BJ (cell line): ENCODE measurements at regions not wholly inside any gene's neighbourhood (a gene's known extent, or its start where the extent isn't known, plus 50 kb on each side); places are given as distances from the start of the nearest gene placed in this dataset.

Experiments
- CTCF ChIA-PET: fragments of 350-600 bp; formaldehyde crosslinking; extraction: SDS; loops from one replicate; lab custom pipeline; 2021; ENCODE audit warnings: antibody characterized with exemption, inconsistent platforms; lab: Yijun Ruan, JAX
- POLR2A ChIA-PET: fragments of 300-600 bp; sonication (Branson Sonifier 250); formaldehyde crosslinking; extraction: SDS; loops from one replicate; lab custom pipeline; 2021; ENCODE audit warnings: antibody characterized with exemption; lab: Charles Lee
- DNase-seq: peaks from one replicate; pipeline ENCODE4 v3.0.0-alpha.2; 2011; ENCODE audit warnings: low read depth
- H3K27me3 ChIP-seq: 2 replicates; pipeline ENCODE4 v1.6.0; 2011; ENCODE audit warnings: low read length; ENCODE audit not compliant: control insufficient read depth, insufficient read depth
- H3K36me3 ChIP-seq: 2 replicates; pipeline ENCODE4 v1.5.1; 2011; ENCODE audit warnings: low read length; ENCODE audit not compliant: control insufficient read depth, insufficient read depth
- H3K4me3 ChIP-seq: 2 replicates; pipeline ENCODE4 v1.5.1; 2011; ENCODE audit warnings: low read depth, mild to moderate bottlenecking, control low read depth, low read length
- TF ChIP-seq, protein P1 (sequence below): IDR thresholded peaks from 2 replicates; pipeline ENCODE4 v1.5.1; 2011; ENCODE audit warnings: low read depth, mild to moderate bottlenecking, control low read depth, inconsistent platforms, low read length, moderate library complexity; ENCODE audit not compliant: insufficient read depth

GRCh38 chr3:44110648-44111047 is 131.0 kb upstream of the TOPAZ1 start:
- POLR2A ChIA-PET = no interaction called here
- Histone ChIP-seq H3K36me3 (peaks cover 3% of the 10 kb centered on the region), H3K4me3 (no peak overlapping the region), H3K27me3 (no peaks in the 10 kb centered on the region)
- CTCF ChIA-PET = no interaction called here
- TF ChIP-seq, protein P1, sequence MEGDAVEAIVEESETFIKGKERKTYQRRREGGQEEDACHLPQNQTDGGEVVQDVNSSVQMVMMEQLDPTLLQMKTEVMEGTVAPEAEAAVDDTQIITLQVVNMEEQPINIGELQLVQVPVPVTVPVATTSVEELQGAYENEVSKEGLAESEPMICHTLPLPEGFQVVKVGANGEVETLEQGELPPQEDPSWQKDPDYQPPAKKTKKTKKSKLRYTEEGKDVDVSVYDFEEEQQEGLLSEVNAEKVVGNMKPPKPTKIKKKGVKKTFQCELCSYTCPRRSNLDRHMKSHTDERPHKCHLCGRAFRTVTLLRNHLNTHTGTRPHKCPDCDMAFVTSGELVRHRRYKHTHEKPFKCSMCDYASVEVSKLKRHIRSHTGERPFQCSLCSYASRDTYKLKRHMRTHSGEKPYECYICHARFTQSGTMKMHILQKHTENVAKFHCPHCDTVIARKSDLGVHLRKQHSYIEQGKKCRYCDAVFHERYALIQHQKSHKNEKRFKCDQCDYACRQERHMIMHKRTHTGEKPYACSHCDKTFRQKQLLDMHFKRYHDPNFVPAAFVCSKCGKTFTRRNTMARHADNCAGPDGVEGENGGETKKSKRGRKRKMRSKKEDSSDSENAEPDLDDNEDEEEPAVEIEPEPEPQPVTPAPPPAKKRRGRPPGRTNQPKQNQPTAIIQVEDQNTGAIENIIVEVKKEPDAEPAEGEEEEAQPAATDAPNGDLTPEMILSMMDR = no peak
- DNase-seq = no peak

- TF ChIP-seq, protein P1 = no peak
- CTCF ChIA-PET = no interaction called here
- no peak overlapping the region for H3K4me3 ChIP-seq
- no peak for DNase-seq
- H3K27me3 ChIP-seq = no peaks in the 10 kb centered on the region
- POLR2A ChIA-PET = no interaction called here
- H3K36me3 ChIP-seq = peaks cover 3% of the 10 kb centered on the region
Measured at GRCh38 chr3:44111482-44111881, 130.2 kb upstream of the TOPAZ1 start.

GRCh38 chr3:44114142-44114541 is 127.5 kb upstream of the TOPAZ1 start:
- DNase-seq = no peak
- H3K27me3 ChIP-seq = no peaks in the 10 kb centered on the region
- ChIA-PET CTCF (interaction anchor here (0.7 to 2.2 kb wide), 8 partner anchors 14 to 570 kb away, joined by 3 to 9 read pairs (median 4); no protein-coding TSS in a partner anchor), POLR2A (no interaction called here)
- peaks cover 3% of the 10 kb centered on the region for H3K36me3 ChIP-seq
- TF ChIP-seq, protein P1 = peak; percentile 53
- H3K4me3 ChIP-seq = no peak overlapping the region

DNA sequence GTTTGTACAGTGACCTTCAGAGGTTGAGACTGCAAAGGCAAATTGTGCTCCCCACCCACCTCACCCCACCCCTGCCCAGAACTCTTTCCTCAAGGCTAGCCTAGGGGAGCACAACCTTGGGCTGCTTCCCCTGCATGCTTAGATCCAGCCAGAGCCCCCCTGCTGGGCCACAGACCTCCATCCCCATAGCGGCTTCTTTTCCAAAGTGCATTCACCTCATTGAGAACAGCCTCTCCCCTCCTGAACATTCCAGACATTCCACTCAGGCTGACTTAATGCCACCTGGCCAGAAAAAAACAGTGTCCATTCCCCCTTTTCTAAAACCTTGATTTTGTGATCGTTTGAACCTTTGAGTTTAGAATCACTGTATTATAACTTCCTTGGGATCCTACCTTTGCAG is 124.4 kb upstream of the TOPAZ1 start:
- ChIA-PET POLR2A (no interaction called here), CTCF (interaction anchor here (1.2 to 1.8 kb wide), 2 partner anchors 10 to 121 kb away, joined by 4 to 8 read pairs; no protein-coding TSS in a partner anchor)
- H3K4me3 ChIP-seq = no peak overlapping the region
- DNase-seq = no peak
- TF ChIP-seq, protein P1 = no peak
- H3K27me3 ChIP-seq = no peaks in the 10 kb centered on the region
- H3K36me3 ChIP-seq = no peaks in the 10 kb centered on the region; the same call in 1 of the 2 replicates

DNA sequence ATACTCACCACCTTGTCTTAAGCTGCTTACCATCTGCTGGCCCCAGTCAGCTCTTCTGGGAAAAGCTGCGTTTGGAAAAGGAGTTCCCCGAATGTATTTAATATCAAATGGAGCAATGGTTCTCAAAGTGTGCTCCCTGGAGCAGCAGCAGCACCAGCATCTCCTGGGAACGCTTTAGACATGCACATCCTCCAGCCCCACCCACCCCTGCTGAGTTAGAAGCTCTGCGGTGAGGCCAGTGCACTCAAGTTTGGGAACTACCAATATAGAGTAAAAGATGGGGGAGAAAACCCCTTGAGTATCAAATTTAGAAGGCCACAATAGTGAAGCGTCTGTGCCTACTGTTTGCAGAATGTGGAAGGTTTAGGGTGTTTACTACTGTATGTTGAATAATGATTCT is 124.0 kb upstream of the TOPAZ1 start:
- POLR2A ChIA-PET = no interaction called here
- H3K27me3 ChIP-seq = no peaks in the 10 kb centered on the region
- TF ChIP-seq, protein P1 = no peak
- CTCF ChIA-PET = interaction anchor here (1.2 kb wide), 1 partner anchor 11 kb away, joined by 4 read pairs; no protein-coding TSS in a partner anchor
- H3K36me3 ChIP-seq = no peaks in the 10 kb centered on the region; the same call in 1 of the 2 replicates
- H3K4me3 ChIP-seq = no peak overlapping the region
- no peak for DNase-seq
